ENCODE measurements at regions not wholly inside any gene's neighbourhood (a gene's known extent, or its start where the extent isn't known, plus 50 kb on each side); places are given as distances from the start of the nearest gene placed in this dataset.
"Not testable (repeated sequence)": the region's sequence is repeated elsewhere in the genome, so short reads cannot be mapped to it uniquely, and the experiment has no call there.

DNA sequence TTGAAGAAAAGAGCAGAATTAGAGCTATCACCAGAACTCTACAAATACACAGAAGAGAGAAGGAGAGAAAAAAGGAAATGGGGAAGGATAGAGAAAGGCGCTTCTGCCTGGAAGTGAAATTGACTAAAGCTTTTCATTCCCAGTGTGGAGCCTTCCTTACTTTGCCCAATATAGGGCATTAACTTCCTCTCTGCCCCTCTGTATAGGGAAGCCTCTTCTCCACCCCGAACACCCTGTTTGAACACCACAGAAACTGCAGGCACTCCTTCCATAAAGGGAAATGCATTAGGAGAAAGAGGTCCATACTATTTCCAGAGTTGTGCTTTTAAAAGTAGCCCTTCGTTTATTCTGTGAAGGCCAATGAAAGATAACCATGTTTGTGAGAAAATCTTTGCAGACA, 248.5 kb downstream of the RAP2B start:
- H3K27me3 ChIP-seq (ENCODE audit: insufficient read depth, low read length, poor library complexity, severe bottlenecking): no peaks in the 10 kb centered on the region
- no peak overlapping the region for H3K4me2 ChIP-seq (ENCODE audit: low read depth, low read length, poor library complexity, severe bottlenecking)
- no peak overlapping the region for H2AFZ ChIP-seq (ENCODE audit: low read length)
- H3K9me3 ChIP-seq (ENCODE audit: insufficient read depth, low read depth, low read length): no peaks in the 10 kb centered on the region
- no peaks in the 10 kb centered on the region for H3K4me1 ChIP-seq (ENCODE audit: insufficient read depth, low read length, poor library complexity, severe bottlenecking)
- H3K4me3 ChIP-seq (ENCODE audit: low read length, poor library complexity, severe bottlenecking): no peak overlapping the region
- H3F3A ChIP-seq (ENCODE audit: low read depth): no peaks in the 10 kb centered on the region
- H3K36me3 ChIP-seq (ENCODE audit: insufficient read depth, low read length): no peaks in the 10 kb centered on the region
- TF ChIP-seq, protein P1, sequence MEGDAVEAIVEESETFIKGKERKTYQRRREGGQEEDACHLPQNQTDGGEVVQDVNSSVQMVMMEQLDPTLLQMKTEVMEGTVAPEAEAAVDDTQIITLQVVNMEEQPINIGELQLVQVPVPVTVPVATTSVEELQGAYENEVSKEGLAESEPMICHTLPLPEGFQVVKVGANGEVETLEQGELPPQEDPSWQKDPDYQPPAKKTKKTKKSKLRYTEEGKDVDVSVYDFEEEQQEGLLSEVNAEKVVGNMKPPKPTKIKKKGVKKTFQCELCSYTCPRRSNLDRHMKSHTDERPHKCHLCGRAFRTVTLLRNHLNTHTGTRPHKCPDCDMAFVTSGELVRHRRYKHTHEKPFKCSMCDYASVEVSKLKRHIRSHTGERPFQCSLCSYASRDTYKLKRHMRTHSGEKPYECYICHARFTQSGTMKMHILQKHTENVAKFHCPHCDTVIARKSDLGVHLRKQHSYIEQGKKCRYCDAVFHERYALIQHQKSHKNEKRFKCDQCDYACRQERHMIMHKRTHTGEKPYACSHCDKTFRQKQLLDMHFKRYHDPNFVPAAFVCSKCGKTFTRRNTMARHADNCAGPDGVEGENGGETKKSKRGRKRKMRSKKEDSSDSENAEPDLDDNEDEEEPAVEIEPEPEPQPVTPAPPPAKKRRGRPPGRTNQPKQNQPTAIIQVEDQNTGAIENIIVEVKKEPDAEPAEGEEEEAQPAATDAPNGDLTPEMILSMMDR (conservative IDR thresholded peaks at IDR 0.05; ENCODE audit: low read length): no peak
- no peaks in the 10 kb centered on the region for H3K79me2 ChIP-seq (ENCODE audit: insufficient read depth, low read length)
- H3K9ac ChIP-seq (ENCODE audit: low read depth, low read length, poor library complexity, severe bottlenecking): no peak overlapping the region
- no peaks in the 10 kb centered on the region for H4K20me1 ChIP-seq (ENCODE audit: insufficient read depth, low read length, poor library complexity, severe bottlenecking)
- H3K9me2 ChIP-seq (replicated peaks; ENCODE audit: low read depth, low read length): no peaks in the 10 kb centered on the region

DNA sequence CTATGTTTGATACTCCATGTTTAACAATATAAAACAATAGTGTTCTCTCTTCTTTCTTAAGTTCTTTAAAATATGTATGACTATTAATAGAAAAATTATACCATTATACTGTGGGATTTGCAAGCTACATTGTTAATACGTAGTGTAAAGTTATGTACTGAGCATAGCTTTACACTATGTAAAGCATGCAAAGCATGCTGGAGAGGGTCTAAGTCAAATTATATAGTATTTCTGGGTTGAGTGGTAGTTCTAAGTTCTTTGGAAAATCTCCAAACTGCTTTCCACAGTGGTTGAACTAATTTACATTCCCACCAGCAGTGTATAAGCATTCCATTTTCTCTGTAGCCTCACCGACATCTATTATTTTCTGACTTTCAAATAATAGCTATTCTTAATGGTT, 253.0 kb downstream of the RAP2B start:
- Histone ChIP-seq H3K79me2 (ENCODE audit: insufficient read depth, low read length) (no peaks in the 10 kb centered on the region), H3K9me2 (replicated peaks; ENCODE audit: low read depth, low read length) (no peaks in the 10 kb centered on the region), H3K9ac (ENCODE audit: low read depth, low read length, poor library complexity, severe bottlenecking) (no peak overlapping the region), H3K4me1 (ENCODE audit: insufficient read depth, low read length, poor library complexity, severe bottlenecking) (no peaks in the 10 kb centered on the region), H3K9me3 (ENCODE audit: insufficient read depth, low read depth, low read length) (peaks cover 8% of the 10 kb centered on the region; the same call in 1 of the 2 replicates), H3K36me3 (ENCODE audit: insufficient read depth, low read length) (no peaks in the 10 kb centered on the region), H4K20me1 (ENCODE audit: insufficient read depth, low read length, poor library complexity, severe bottlenecking) (no peaks in the 10 kb centered on the region), H3F3A (ENCODE audit: low read depth) (no peaks in the 10 kb centered on the region), H3K4me2 (ENCODE audit: low read depth, low read length, poor library complexity, severe bottlenecking) (no peak overlapping the region), H3K27me3 (ENCODE audit: insufficient read depth, low read length, poor library complexity, severe bottlenecking) (no peaks in the 10 kb centered on the region), H2AFZ (ENCODE audit: low read length) (no peak overlapping the region), H3K4me3 (ENCODE audit: low read length, poor library complexity, severe bottlenecking) (no peak overlapping the region)
- TF ChIP-seq EZH2phosphoT487 (IDR thresholded peaks at IDR 0.05; ENCODE audit: borderline replicate concordance): no peak
- TF ChIP-seq, protein P1 (conservative IDR thresholded peaks at IDR 0.05; ENCODE audit: low read length): no peak

DNA sequence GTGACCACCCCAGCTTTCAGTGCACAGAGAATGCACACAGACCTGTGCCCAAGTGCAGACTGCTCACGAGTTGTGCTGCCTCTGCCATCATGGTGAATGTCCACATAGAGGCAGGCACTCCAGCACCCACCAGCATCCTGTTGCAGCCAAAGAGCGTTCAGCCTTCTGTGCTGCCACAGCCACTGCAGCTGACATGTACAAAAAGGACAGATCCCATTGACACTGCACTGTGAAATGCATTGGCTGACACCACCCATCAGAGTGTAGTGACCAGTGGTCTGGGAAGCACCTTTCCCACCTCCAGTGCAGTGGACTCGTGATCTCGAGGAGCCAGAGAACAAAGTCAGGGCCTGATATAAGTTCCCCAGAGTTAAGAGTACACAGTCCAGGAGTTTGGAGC, 260.3 kb downstream of the RAP2B start:
- Histone ChIP-seq H3K9ac (ENCODE audit: low read depth, low read length, poor library complexity, severe bottlenecking) (no peak overlapping the region), H3K36me3 (ENCODE audit: insufficient read depth, low read length) (no peaks in the 10 kb centered on the region), H4K20me1 (ENCODE audit: insufficient read depth, low read length, poor library complexity, severe bottlenecking) (no peaks in the 10 kb centered on the region), H3F3A (ENCODE audit: low read depth) (no peaks in the 10 kb centered on the region), H3K4me3 (ENCODE audit: low read length, poor library complexity, severe bottlenecking) (no peak overlapping the region), H3K27me3 (ENCODE audit: insufficient read depth, low read length, poor library complexity, severe bottlenecking) (no peaks in the 10 kb centered on the region), H3K4me2 (ENCODE audit: low read depth, low read length, poor library complexity, severe bottlenecking) (no peak overlapping the region), H3K9me3 (ENCODE audit: insufficient read depth, low read depth, low read length) (peaks cover 23% of the 10 kb centered on the region; the same call in 1 of the 2 replicates), H2AFZ (ENCODE audit: low read length) (no peak overlapping the region), H3K79me2 (ENCODE audit: insufficient read depth, low read length) (no peaks in the 10 kb centered on the region), H3K9me2 (replicated peaks; ENCODE audit: low read depth, low read length) (no peaks in the 10 kb centered on the region), H3K4me1 (ENCODE audit: insufficient read depth, low read length, poor library complexity, severe bottlenecking) (no peaks in the 10 kb centered on the region)
- TF ChIP-seq EZH2phosphoT487 (IDR thresholded peaks at IDR 0.05; ENCODE audit: borderline replicate concordance): no peak
- TF ChIP-seq, protein P1 (conservative IDR thresholded peaks at IDR 0.05; ENCODE audit: low read length): no peak

DNA sequence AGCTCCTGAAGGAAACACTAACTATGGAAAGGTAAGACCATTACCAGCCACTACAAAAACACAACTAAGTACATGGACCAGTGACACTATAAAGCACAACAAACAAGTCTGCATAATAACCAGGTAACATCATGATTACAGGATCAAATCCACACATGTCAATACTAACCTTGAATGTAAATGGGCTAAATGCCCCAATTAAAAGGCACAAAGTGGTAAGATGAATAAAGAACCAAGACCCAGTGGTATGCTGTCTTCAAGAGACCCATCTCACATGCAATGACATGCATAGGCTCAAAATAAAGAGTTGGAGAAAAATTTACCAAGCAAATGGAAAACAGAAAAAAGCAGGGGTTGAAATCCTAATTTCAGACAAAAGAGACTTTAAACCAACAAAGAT, 261.8 kb downstream of the RAP2B start:
- H3K9me2 ChIP-seq (replicated peaks; ENCODE audit: low read depth, low read length); H3K9ac ChIP-seq (ENCODE audit: low read depth, low read length, poor library complexity, severe bottlenecking); H3K4me3 ChIP-seq (ENCODE audit: low read length, poor library complexity, severe bottlenecking); H4K20me1 ChIP-seq (ENCODE audit: insufficient read depth, low read length, poor library complexity, severe bottlenecking); H3F3A ChIP-seq (ENCODE audit: low read depth); H2AFZ ChIP-seq (ENCODE audit: low read length); H3K27me3 ChIP-seq (ENCODE audit: insufficient read depth, low read length, poor library complexity, severe bottlenecking); H3K36me3 ChIP-seq (ENCODE audit: insufficient read depth, low read length); H3K79me2 ChIP-seq (ENCODE audit: insufficient read depth, low read length); H3K4me1 ChIP-seq (ENCODE audit: insufficient read depth, low read length, poor library complexity, severe bottlenecking); H3K4me2 ChIP-seq (ENCODE audit: low read depth, low read length, poor library complexity, severe bottlenecking): not testable (repeated sequence)
- H3K9me3 ChIP-seq (ENCODE audit: insufficient read depth, low read depth, low read length): peaks cover 15% of the 10 kb centered on the region; the same call in 1 of the 2 replicates
